GM04503 (cell line): ENCODE measurements at regions not wholly inside any gene's neighbourhood (a gene's known extent, or its start where the extent isn't known, plus 50 kb on each side); places are given as distances from the start of the nearest gene placed in this dataset.

Source experiments
- DNase-seq: peaks from one replicate; pipeline ENCODE4 v3.0.0-alpha.2; 2012; ENCODE audit warnings: low read depth

- DNase-seq, result no peak
Measured at GRCh38 chr18:78207942-78208341, 771.7 kb upstream of the SALL3 start.

GRCh38 chr18:78208461-78208860 is 771.2 kb upstream of the SALL3 start:
- DNase-seq, result no peak

- DNase-seq, result no peak
Measured at GRCh38 chr18:78213361-78213994, 766.1 kb upstream of the SALL3 start.

GRCh38 chr18:78221496-78221895 is 758.1 kb upstream of the SALL3 start:
- DNase-seq, result no peak

GRCh38 chr18:78228974-78229373 is 750.6 kb upstream of the SALL3 start:
- no peak for DNase-seq

- no peak for DNase-seq
Measured at GRCh38 chr18:78230911-78231310, 748.7 kb upstream of the SALL3 start.

- no peak for DNase-seq
Measured at GRCh38 chr18:78232196-78232595, 747.4 kb upstream of the SALL3 start.

GRCh38 chr18:78237864-78238263 is 741.8 kb upstream of the SALL3 start:
- DNase-seq, result no peak

- no peak for DNase-seq
Measured at GRCh38 chr18:78238404-78239089, 741.1 kb upstream of the SALL3 start.

GRCh38 chr18:78239090-78239457 is 740.5 kb upstream of the SALL3 start:
- no peak for DNase-seq

GRCh38 chr18:78240101-78240500 is 739.5 kb upstream of the SALL3 start:
- no peak for DNase-seq

- DNase-seq, result no peak
Measured at GRCh38 chr18:78240627-78241252, 738.9 kb upstream of the SALL3 start.

- no peak for DNase-seq
Measured at GRCh38 chr18:78241535-78242253, 737.9 kb upstream of the SALL3 start.

- DNase-seq, result peak; percentile 0
Measured at GRCh38 chr18:78242254-78242643, 737.4 kb upstream of the SALL3 start.

GRCh38 chr18:78242806-78243205 is 736.8 kb upstream of the SALL3 start:
- DNase-seq, result no peak

- DNase-seq, result no peak
Measured at GRCh38 chr18:78244779-78245178, 734.8 kb upstream of the SALL3 start.

GRCh38 chr18:78245451-78245850 is 734.2 kb upstream of the SALL3 start:
- no peak for DNase-seq

- DNase-seq, result no peak
Measured at GRCh38 chr18:78246050-78246449, 733.6 kb upstream of the SALL3 start.

GRCh38 chr18:78246588-78246987 is 733.0 kb upstream of the SALL3 start:
- no peak for DNase-seq

GRCh38 chr18:78247615-78248289 is 731.9 kb upstream of the SALL3 start:
- DNase-seq, result no peak

GRCh38 chr18:78255013-78255412 is 724.6 kb upstream of the SALL3 start:
- no peak for DNase-seq

GRCh38 chr18:78268226-78268988 is 711.2 kb upstream of the SALL3 start:
- no peak for DNase-seq
